ENCODE measurements at regions not wholly inside any gene's neighbourhood (a gene's known extent, or its start where the extent isn't known, plus 50 kb on each side); places are given as distances from the start of the nearest gene placed in this dataset.

DNA sequence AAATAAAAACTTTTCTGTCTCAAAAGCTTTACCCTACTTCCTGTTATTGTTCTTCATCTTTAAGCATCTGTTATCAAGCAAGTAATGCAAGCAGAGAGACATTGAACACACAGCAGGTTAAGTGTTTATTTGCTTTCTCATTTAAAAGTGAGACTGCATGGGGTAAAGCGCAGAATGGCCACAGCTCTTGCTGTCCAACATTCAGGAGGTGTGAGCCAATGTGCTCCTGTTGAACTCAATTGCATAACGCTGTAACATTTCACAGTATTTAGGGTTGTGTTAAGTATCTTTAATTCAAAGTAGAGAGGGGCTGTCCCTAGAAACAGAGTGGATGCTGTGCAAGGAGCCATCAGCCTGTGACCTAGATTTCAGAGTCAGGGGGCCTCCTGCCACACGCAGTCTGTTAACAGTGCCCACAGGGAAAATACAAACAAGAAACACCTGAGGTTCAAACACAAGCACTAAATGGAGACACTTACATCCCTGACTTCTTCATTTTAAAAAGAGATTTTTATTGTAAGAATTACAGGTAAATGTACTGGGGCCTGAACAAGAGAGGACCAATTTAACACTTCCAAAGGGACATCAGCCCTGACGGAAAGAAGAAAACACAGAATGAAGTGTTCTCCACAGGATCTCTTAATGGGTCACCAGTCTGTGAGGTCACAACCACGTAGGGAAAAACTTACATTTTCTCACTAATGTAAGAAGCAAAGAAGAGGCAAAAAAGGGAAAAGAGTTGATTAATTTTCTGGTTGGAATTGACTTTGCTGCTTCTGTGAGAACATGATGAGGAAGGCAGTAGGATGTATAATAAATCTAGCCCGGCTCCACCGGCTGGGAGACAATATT, 815.1 kb downstream of the VGLL3 start:
- DNase-seq (ENCODE audit: low read depth): no peak

DNA sequence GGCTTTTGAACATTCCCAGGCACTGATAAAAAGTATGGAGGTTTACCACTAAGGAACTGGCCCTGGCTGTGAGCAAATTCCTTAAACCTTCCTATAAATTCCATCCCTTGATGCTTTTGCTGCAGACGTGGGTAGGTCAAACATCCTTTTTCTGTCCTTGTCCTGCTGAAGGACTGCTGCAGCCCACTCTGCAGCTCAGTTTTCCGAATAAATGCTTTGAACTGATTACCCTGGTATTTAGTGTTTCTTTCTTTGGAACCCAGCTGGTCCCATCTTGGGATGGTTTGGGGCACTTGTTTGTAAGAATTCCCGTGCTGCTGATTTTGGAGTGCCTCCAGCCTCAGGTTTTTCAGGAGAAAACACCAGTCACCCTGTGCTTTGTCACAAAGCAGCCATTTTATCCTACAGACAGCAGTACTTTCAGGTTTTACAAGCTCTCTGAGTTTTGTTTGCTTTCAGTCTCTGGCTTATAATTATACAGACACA, 815.9 kb downstream of the VGLL3 start:
- no peak for DNase-seq (ENCODE audit: low read depth)

DNA sequence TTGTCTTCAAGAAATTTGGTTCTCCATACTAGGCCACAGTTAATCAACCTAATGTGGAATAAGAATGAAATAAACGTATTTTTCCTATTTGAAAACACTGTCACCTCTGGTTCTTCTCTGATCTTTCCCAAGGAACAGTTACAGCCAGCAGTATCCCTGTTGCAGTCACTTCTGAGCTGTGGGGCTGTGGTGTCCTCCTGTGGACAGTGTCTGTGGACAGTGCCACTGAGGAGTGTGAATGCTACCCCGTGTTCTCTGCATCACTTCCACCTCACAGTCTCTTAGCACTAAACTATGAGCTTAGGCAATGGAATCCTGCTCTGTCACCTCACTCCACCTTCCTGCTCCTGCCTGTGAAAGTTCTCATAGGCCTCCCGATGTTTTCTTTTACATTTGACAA, 817.5 kb downstream of the VGLL3 start:
- DNase-seq (ENCODE audit: low read depth): no peak

DNA sequence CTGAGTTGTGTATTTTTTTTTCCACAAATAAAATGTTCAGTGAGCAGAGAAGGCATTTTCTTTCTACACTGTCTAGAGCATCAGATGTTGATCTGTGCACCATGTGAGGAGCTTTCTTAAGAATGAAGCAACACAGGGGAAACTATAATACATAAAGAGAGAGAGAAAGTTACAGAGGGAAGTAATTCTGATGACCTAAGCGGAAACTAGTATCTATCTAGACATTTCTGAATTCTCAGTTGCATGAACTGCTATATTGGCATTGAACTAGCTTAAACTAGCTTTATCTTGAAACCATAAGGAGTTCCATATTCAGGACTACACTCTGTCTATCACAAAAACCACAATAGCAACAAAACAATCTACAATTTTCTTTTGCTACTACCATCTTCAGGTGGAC, 822.4 kb downstream of the VGLL3 start:
- no peak for DNase-seq (ENCODE audit: low read depth)

DNA sequence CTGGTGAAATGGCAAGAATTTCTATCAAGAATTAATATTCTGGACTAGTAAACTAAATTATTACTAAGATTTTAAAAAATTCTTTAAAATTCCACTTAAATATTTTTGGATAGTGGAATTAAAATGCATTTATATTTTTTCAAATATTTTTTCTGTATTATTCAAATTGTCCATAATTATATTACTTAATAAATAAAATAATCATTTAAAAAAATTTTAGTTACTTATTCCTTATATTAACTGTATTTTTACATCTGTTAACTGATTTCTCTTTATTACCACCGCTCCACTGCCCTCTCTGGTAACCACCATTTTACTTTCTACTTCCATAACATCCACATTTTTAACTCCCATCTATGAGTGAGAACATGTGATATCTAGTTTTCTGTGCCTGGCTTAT, 828.4 kb downstream of the VGLL3 start:
- DNase-seq (ENCODE audit: low read depth): no peak

DNA sequence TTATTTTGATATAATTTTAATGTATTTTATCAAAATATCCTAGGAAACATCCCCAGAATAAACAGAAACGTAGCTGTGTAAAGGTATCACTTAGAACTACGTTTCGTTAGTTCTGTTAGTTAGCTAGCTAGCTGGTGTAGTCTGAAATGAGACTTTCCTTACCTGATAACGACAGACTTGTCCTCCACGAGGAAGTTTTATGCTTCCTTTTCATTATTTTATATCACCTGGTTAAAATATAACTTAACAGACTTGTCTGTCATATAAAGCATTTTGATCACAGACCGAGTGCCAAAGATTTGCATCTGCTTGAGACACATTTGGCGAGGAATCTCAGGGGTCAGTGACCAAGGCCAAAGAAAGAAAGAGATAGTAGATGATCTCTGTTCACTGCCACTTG, 829.5 kb downstream of the VGLL3 start:
- DNase-seq (ENCODE audit: low read depth): no peak

DNA sequence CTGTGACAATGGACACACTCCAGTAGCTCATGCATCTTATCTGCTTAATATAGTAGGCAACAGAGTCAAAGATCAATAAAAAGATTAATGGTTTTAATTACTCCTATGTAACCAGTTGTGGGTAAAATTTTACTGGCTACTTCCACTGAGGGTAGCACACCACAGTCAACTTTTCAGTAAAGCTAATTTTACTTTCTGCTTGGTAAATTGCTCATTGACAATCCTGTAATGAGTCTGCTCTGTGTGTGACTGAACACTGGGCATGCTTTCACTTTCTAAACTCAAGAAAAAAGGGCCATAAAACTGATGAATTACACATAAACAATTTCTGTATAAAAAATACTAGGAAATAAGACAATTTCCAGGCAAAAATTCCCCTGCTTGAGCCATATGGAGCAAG, 838.3 kb downstream of the VGLL3 start:
- no peak for DNase-seq (ENCODE audit: low read depth)

DNA sequence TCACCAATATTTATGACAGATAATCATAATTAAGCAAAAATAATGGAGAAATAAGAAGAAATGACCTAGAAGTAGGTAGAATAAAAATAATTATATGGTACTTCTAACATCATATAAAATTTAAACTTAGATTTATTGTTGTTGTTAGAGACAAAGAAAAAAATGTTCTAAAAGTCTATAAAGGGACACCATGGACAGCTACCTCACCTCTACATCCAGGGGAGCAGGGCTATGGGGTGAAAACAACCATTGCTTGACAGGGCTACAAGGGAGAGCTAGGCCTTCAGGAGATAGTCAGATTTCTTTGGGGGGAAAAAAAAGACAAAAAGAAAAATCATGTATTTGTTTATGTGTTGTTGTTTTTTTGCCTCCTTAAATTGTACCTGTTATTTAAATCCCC, 841.9 kb downstream of the VGLL3 start:
- no peak for DNase-seq (ENCODE audit: low read depth)

DNA sequence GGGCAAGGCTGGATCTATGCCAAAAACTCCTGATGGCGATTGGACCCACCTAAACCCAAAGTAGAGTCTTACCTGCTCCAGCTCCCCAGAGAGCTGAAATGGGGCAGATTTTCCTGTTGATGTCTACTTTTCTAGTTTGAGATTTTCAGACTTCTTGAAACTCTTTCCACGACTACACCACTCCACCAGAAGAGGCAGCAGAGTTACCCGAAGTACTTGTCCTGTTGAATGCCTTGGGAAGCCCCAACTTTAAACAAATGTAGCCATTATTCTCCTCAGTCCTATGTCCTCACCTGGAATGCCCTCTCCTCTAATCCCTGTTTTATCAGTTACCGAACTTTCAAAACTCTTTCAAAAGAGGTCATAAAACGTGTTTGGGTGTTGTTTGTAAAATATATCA, 843.8 kb downstream of the VGLL3 start:
- no peak for DNase-seq (ENCODE audit: low read depth)

DNA sequence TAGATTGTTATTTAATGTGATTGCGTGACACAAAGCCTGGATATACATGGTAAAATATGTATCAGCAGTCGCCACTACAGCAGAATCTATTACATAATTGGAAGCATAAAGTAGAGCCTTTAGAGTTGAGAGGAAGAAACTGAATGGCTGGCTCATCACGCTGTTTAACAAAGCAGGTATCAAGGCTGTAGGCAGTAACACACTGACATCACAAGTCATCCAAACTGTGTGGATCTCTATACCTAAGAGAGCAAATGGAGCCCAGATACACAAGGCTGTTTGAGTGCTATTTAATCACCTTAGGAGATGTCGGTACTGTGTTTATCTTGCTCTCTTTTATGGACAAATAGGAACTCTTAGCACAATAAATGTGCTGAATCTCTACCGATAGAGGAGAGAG, 864.4 kb downstream of the VGLL3 start:
- DNase-seq (ENCODE audit: low read depth): no peak
